Neural cell (in vitro differentiated cells): ENCODE measurements at regions not wholly inside any gene's neighbourhood (a gene's known extent, or its start where the extent isn't known, plus 50 kb on each side); places are given as distances from the start of the nearest gene placed in this dataset.

Source experiments
- H2AFZ ChIP-seq: fragments of 200-600, 300-800 bp; sonication (generic), shearing (Covaris generic); 2 replicates; pipeline ENCODE4 v1.6.0; 2014; ENCODE audit warnings: low read depth, mild to moderate bottlenecking, antibody characterized with exemption, low read length, moderate library complexity
- H3F3A ChIP-seq: fragments of 200-600 bp; shearing (Covaris generic); 2 replicates; pipeline ENCODE4 v1.6.1; 2016; ENCODE audit warnings: mild to moderate bottlenecking, moderate library complexity, mixed read lengths, antibody characterized with exemption, low read length; ENCODE audit not compliant: insufficient read depth, poor library complexity, severe bottlenecking
- H3K27ac ChIP-seq: fragments of 200-600, 300-800 bp; sonication (generic), shearing (Covaris generic); 2 replicates; pipeline ENCODE4 v1.5.1; 2014; ENCODE audit warnings: mild to moderate bottlenecking, low read length, moderate library complexity
- H3K27me3 ChIP-seq: fragments of 300-800, 200-600 bp; sonication (generic), shearing (Covaris generic); 2 replicates; pipeline ENCODE4 v1.6.0; 2014; ENCODE audit warnings: mild to moderate bottlenecking, low read depth, low read length, moderate library complexity; ENCODE audit not compliant: insufficient read depth
- H3K36me3 ChIP-seq: fragments of 300-800, 200-600 bp; sonication (generic), shearing (Covaris generic); 2 replicates; pipeline ENCODE4 v1.5.1; 2014; ENCODE audit warnings: mild to moderate bottlenecking, antibody characterized with exemption, low read length, moderate library complexity; ENCODE audit not compliant: insufficient read depth
- H3K4me2 ChIP-seq: fragments of 300-800, 200-600 bp; sonication (generic), shearing (Covaris generic); 2 replicates; pipeline ENCODE4 v1.6.0; 2014; ENCODE audit warnings: mild to moderate bottlenecking, low read length
- H3K4me3 ChIP-seq: fragments of 300-800, 200-600 bp; sonication (generic), shearing (Covaris generic); 2 replicates; pipeline ENCODE4 v1.5.1; 2014; ENCODE audit warnings: mild to moderate bottlenecking, low read length, moderate library complexity
- H3K79me2 ChIP-seq: fragments of 200-600 bp; shearing (Covaris generic); replicated peaks from 2 replicates; pipeline ENCODE4 v1.6.0; 2014; ENCODE audit warnings: mild to moderate bottlenecking, low read length, moderate library complexity; ENCODE audit not compliant: insufficient read depth
- H3K9ac ChIP-seq: fragments of 300-800, 200-600 bp; sonication (generic), shearing (Covaris generic); 2 replicates; pipeline ENCODE4 v1.6.1; 2016; ENCODE audit warnings: mild to moderate bottlenecking, low read length, mixed read lengths
- H3K9me2 ChIP-seq: fragments of 200-600 bp; shearing (Covaris generic); 2 replicates; pipeline ENCODE4 v1.6.1; 2016; ENCODE audit warnings: mild to moderate bottlenecking, low read length, mixed read lengths; ENCODE audit not compliant: insufficient read depth
- H3K9me3 ChIP-seq: fragments of 200-600, 300-800 bp; sonication (generic), shearing (Covaris generic); 2 replicates; pipeline ENCODE4 v1.6.1; 2016; ENCODE audit warnings: mild to moderate bottlenecking, mixed run types, low read length, moderate library complexity, mixed read lengths
- H4K20me1 ChIP-seq: fragments of 200-600 bp; shearing (Covaris generic); 2 replicates; pipeline ENCODE4 v1.6.1; 2016; ENCODE audit warnings: mild to moderate bottlenecking, mixed run types; ENCODE audit not compliant: insufficient read depth
- CTCF ChIP-seq: fragments of 450-650 bp; IDR thresholded peaks from 2 replicates; pipeline ENCODE4 v1.5.1; 2014; ENCODE audit warnings: antibody characterized with exemption, mild to moderate bottlenecking, moderate library complexity; ENCODE audit not compliant: poor library complexity, severe bottlenecking
- EP300 ChIP-seq: fragments of 450-650 bp; conservative IDR thresholded peaks from 2 replicates; pipeline ENCODE4 v1.6.1; 2014; ENCODE audit warnings: antibody characterized with exemption, mild to moderate bottlenecking, moderate library complexity; ENCODE audit not compliant: poor library complexity, severe bottlenecking
- EZH2 ChIP-seq: fragments of 200-600, 300-800 bp; shearing (Covaris generic), sonication (generic); IDR thresholded peaks from 2 replicates; pipeline ENCODE4 v1.6.1; 2014; ENCODE audit warnings: antibody characterized with exemption, low read length, borderline replicate concordance, mild to moderate bottlenecking; ENCODE audit not compliant: insufficient read depth, poor library complexity, severe bottlenecking
- MXI1 ChIP-seq: fragments of 450-650 bp; conservative IDR thresholded peaks from 2 replicates; pipeline ENCODE4 v1.6.1; 2014; ENCODE audit warnings: antibody characterized with exemption, mild to moderate bottlenecking; ENCODE audit not compliant: poor library complexity, severe bottlenecking
- POLR2AphosphoS5 ChIP-seq: IDR thresholded peaks from 2 replicates; pipeline ENCODE4 v1.6.1; 2012
- RAD21 ChIP-seq: fragments of 450-650 bp; conservative IDR thresholded peaks from 2 replicates; pipeline ENCODE4 v1.6.1; 2014; ENCODE audit warnings: antibody characterized with exemption, mild to moderate bottlenecking, moderate library complexity
- REST ChIP-seq: IDR thresholded peaks from 2 replicates; pipeline ENCODE4 v1.6.1; 2012; ENCODE audit warnings: borderline replicate concordance
- SMC3 ChIP-seq: fragments of 450-650 bp; conservative IDR thresholded peaks from 2 replicates; pipeline ENCODE4 v1.6.1; 2014; ENCODE audit warnings: antibody characterized with exemption, mild to moderate bottlenecking, moderate library complexity; ENCODE audit not compliant: poor library complexity
- TAF1 ChIP-seq: IDR thresholded peaks from 2 replicates; pipeline ENCODE4 v1.6.1; 2012; ENCODE audit warnings: low read depth

- Histone ChIP-seq H3K9me3 (no peaks in the 10 kb centered on the region), H3K4me3 (no peak overlapping the region), H3K27ac (no peak overlapping the region), H3K79me2 (no peaks in the 10 kb centered on the region), H3K4me2 (no peak overlapping the region), H4K20me1 (no peaks in the 10 kb centered on the region), H3K36me3 (no peaks in the 10 kb centered on the region), H3K9ac (no peak overlapping the region), H3K9me2 (no peaks in the 10 kb centered on the region), H3F3A (no peaks in the 10 kb centered on the region), H3K27me3 (no peaks in the 10 kb centered on the region), H2AFZ (no peak overlapping the region)
- TF ChIP-seq REST: no peak
- TF ChIP-seq EZH2: no peak
- TF ChIP-seq POLR2AphosphoS5: no peak
- no peak for TF ChIP-seq TAF1
- TF ChIP-seq SMC3: no peak
- no peak for TF ChIP-seq MXI1
- TF ChIP-seq EP300: no peak
- no peak for TF ChIP-seq CTCF
- no peak for TF ChIP-seq RAD21
Observed at GRCh38 chr10:9950070-9950469, 1067.6 kb upstream of the CELF2 start.

GRCh38 chr10:9951481-9952257 lies 1066.0 kb upstream of the CELF2 start:
- TF ChIP-seq TAF1 (no peak), EP300 (no peak), EZH2 (no peak), CTCF (no peak), SMC3 (no peak), MXI1 (no peak), RAD21 (no peak), POLR2AphosphoS5 (no peak), REST (no peak)
- Histone ChIP-seq H3K36me3 (no peaks in the 10 kb centered on the region), H3K9ac (no peak overlapping the region), H3K4me2 (no peak overlapping the region), H2AFZ (no peak overlapping the region), H3K9me3 (no peaks in the 10 kb centered on the region), H3K27me3 (no peaks in the 10 kb centered on the region), H3K79me2 (no peaks in the 10 kb centered on the region), H4K20me1 (no peaks in the 10 kb centered on the region), H3F3A (no peaks in the 10 kb centered on the region), H3K9me2 (no peaks in the 10 kb centered on the region), H3K27ac (no peak overlapping the region), H3K4me3 (no peak overlapping the region)
